Heart left ventricle (tissue), 16 donors: ENCODE measurements at regions not wholly inside any gene's neighbourhood (a gene's known extent, or its start where the extent isn't known, plus 50 kb on each side); places are given as distances from the start of the nearest gene placed in this dataset.
"Not testable (repeated sequence)": the region's sequence is repeated elsewhere in the genome, so short reads cannot be mapped to it uniquely, and the experiment has no call there.

Source experiments
- ATAC-seq, 4 donors: fragments of 200-7000 bp; cut with Tn5 transposase; one replicate each; pipeline ENCODE4 v1.9.1; 2020 to 2022; ENCODE audit warnings: moderate library complexity in 4 of 4, mild to moderate bottlenecking in 3 of 4, moderate number of reproducible peaks in 1 of 4
- DNase-seq, 5 donors: peaks; one replicate each; pipeline ENCODE4 v3.0.0-alpha.2; 2020
- H3K27ac ChIP-seq, 12 donors: fragments of 200-600 bp; sonication (generic) in 4 of 12; one replicate each; pipeline versions ENCODE4 v1.5.0 to v1.8.0; 2016 to 2022; ENCODE audit warnings: mild to moderate bottlenecking in 2 of 12
- H3K27me3 ChIP-seq, 9 donors: fragments of 200-600 bp; sonication (generic) in 2 of 9; one replicate each; pipeline versions ENCODE4 v1.5.1 to v1.8.0; 2016 to 2022; ENCODE audit warnings: mild to moderate bottlenecking in 3 of 9
- H3K36me3 ChIP-seq, 9 donors: fragments of 200-600 bp; sonication (generic) in 2 of 9; one replicate each; pipeline versions ENCODE4 v1.5.0 to v1.8.0; 2018 to 2022; ENCODE audit warnings: mild to moderate bottlenecking in 2 of 9
- H3K4me1 ChIP-seq, 12 donors: fragments of 200-600 bp; sonication (generic) in 4 of 12; one replicate each; pipeline versions ENCODE4 v1.5.0 to v1.8.0; 2016 to 2022; ENCODE audit warnings: mild to moderate bottlenecking in 3 of 12
- H3K4me3 ChIP-seq, 12 donors: fragments of 200-600 bp; sonication (generic) in 4 of 12; one replicate each; pipeline versions ENCODE4 v1.5.0 to v1.8.0; 2017 to 2022; ENCODE audit warnings: mild to moderate bottlenecking in 9 of 12, moderate library complexity in 4 of 12
- H3K9me3 ChIP-seq, 12 donors: fragments of 200-600 bp; sonication (generic) in 4 of 12; one replicate each; pipeline versions ENCODE4 v1.5.0 to v1.8.0; 2016 to 2022; ENCODE audit warnings: mild to moderate bottlenecking in 1 of 12
- POLR2A ChIP-seq, 2 donors: fragments of 450-650 bp; IDR thresholded peaks; one replicate each; pipeline ENCODE4 v1.6.1; 2017; ENCODE audit warnings: antibody characterized with exemption in 2 of 2, mild to moderate bottlenecking in 2 of 2, moderate library complexity in 2 of 2
- WGBS, 4 donors: extraction: QIAGEN DNeasy Blood & Tissue Kit in 2 of 4; methylation state at CpG; one replicate each; pipeline versions ENCODE4 v1.1.5 to v1.1.7; 2013 to 2018; 5-methylcytosine and 5-hydroxymethylcytosine counted together
- intact Hi-C, 10 donors: fragments of 100-400 bp; cut with DNase I; formaldehyde crosslinking; loops; one replicate each; pipeline versions ENCODE4 v1.11.1 to v1.14.2; 2022
- TF ChIP-seq, protein P1 (sequence below), 12 donors: fragments of 200-600 bp; sonication (generic) in 4 of 12; IDR thresholded peaks; one replicate each; pipeline versions ENCODE4 v1.5.0 to v1.8.0; 2018 to 2022; ENCODE audit warnings: antibody characterized with exemption in 12 of 12, mild to moderate bottlenecking in 5 of 12
- donor health status: ischemic (EF 13 %, LVEDD 7.1; RV severe dilation, severe dysfunction).
- donor health status: healthy with polysubstance abuse.
- donor health status: DM: no; HTN: yes; CAD: no.
- donor health status: DM: no; HTN: no; CAD: no.
- donor health status: ischemic (EF 25% LVEDD 6.9; RV normal size, moderate dysfunction).
- donor health status: ischemic (EF 25% LVEDD 5.7; RV mildly dilated, moderate dysfunction).
- donor health status: healthy.
- donor health status: DM: yes; HTN: yes; CAD: no.
- donor health status: ischemic (EF 35%, LVEDD 5.7; RV mildly dilated, moderate dysfunction).
- donor health status: nonischemic (EF 11% LVEDD 7.7; RV severe dilation, severe dysfunction).
- donor health status: DM: yes; HTN: yes; CAD: no.
- donor health status: PGD.
- donor health status: ischemic (EF 29% LVEDD 5.4; RV normal size, mild dysfunction).
- donor health status: nonischemic (EF 23%, LVEDD 6.1; RV moderate dilation, normal function).

DNA sequence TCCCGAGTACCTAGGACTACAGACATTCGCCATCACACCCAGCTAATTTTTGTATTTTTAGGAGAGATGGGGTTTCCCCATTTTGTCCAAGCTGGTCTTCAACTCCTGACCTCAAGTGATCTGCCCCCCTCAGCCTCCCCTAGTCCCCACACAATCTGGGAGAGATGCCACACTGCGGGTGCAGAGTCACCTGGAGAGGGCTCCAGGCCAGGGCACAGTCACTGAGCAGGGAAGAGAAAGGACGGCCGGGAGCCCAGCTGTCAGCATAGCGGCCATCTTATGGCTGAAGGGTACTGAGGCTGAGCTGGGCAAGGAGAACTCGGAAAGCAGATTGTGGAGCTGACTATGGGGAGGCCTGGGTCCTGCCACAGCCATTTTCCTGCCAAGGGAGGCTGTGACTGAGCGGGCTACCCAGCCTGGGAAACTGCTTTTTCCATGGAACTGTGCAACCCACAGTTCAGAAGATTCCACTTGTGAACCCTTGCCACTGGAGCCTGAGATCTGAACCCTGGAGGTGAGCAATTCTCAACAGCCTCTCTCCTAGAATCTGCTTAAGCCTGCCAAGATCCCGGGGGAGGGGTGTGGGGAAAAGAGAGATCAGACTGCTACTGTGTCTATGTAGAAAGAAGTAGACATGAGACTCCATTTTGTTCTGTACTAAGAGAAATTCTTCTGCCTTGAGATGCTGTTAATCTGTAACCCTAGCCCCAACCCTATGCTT lies 109.2 kb downstream of the ZNF486 start:
- ATAC-seq (no peak), DNase-seq (no peak)
- 71 to 85% (median 80%) methylated on average over 9 of the region's 9 CpGs for WGBS, 4 donors
- H3K9me3 ChIP-seq: no peaks in the 10 kb centered on the region
- peaks cover 0 to 8% (median 0%) of the 10 kb centered on the region in 12 donors for H3K4me1 ChIP-seq
- no peaks in the 10 kb centered on the region for H3K27me3 ChIP-seq
- intact Hi-C loops: loop anchor here in 1 of 10 donors (10.0 kb wide), 1 partner anchor 741 kb away; the partner anchor contains the start of gene CILP2
- H3K27ac ChIP-seq: no peak overlapping the region
- no peak overlapping the region for H3K4me3 ChIP-seq
- H3K36me3 ChIP-seq: no peaks in the 10 kb centered on the region
- no peak for TF ChIP-seq POLR2A (IDR thresholded peaks at IDR 0.05)
- TF ChIP-seq, protein P1, sequence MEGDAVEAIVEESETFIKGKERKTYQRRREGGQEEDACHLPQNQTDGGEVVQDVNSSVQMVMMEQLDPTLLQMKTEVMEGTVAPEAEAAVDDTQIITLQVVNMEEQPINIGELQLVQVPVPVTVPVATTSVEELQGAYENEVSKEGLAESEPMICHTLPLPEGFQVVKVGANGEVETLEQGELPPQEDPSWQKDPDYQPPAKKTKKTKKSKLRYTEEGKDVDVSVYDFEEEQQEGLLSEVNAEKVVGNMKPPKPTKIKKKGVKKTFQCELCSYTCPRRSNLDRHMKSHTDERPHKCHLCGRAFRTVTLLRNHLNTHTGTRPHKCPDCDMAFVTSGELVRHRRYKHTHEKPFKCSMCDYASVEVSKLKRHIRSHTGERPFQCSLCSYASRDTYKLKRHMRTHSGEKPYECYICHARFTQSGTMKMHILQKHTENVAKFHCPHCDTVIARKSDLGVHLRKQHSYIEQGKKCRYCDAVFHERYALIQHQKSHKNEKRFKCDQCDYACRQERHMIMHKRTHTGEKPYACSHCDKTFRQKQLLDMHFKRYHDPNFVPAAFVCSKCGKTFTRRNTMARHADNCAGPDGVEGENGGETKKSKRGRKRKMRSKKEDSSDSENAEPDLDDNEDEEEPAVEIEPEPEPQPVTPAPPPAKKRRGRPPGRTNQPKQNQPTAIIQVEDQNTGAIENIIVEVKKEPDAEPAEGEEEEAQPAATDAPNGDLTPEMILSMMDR (IDR thresholded peaks at IDR 0.05): no peak

DNA sequence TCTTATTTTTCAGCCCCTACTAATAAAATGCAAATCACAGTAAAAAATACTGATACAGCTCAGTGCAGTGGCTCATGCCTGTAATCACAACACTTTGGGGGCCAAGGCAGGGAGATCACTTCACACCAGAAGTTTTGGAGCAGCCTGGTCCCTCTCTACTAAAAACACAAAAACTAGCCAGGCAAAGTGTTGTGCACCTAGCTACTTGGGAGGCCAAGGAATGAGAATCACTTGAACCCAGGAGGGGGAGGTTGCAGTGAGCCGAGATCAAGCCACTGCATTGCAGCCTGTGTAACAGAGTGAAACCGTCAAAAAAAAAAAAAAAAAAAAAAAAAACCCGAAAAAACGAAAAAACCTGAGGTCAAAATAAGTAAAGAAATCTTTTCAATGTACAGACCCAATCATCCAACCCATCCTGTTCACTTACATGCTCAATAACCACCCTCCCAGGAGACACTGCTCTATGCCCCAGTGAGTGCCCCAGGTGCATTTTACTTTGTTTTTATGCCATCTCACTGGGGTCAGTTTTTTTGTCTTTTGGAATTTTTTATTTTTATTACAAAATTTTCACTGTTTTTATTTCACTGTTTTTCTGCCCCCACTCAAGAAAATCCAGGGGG lies 107.0 kb downstream of the ZNF486 start:
- Histone ChIP-seq H3K27me3 (peaks cover 0 to 3% (median 0%) of the 10 kb centered on the region in 9 donors), H3K9me3 (no peaks in the 10 kb centered on the region), H3K36me3 (no peaks in the 10 kb centered on the region), H3K27ac (no peak overlapping the region), H3K4me1 (peaks cover 0 to 8% (median 0%) of the 10 kb centered on the region in 12 donors), H3K4me3 (no peak overlapping the region)
- ATAC-seq: no peak
- TF ChIP-seq POLR2A (IDR thresholded peaks at IDR 0.05): no peak
- TF ChIP-seq, protein P1 (IDR thresholded peaks at IDR 0.05): no peak
- WGBS, 4 donors: 58 to 68% (median 63%) methylated on average over 4 of the region's 4 CpGs
- no peak for DNase-seq
- intact Hi-C loops: loop anchor here in 1 of 10 donors (10.0 kb wide), 1 partner anchor 739 kb away; the partner anchor contains the start of gene CILP2

DNA sequence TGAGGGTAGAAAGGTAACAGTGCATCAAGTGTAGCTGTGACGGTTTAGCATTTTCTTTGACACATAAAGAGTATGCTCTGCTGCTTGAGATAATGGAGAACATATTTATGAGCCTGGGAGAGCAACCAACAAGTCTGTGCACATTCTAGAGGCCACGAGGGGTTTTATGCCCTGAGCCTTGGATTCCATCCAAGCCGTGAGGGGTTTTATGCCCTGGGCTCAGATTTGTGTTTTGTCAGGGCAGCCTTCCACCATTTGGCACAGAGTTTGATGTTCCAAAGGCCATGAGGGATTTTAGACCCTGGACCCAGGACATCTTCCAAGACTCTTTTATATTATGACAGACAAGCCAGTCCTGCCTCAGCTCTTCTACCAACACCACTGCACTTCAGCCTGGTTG lies 106.4 kb downstream of the ZNF486 start:
- Histone ChIP-seq H3K27ac (no peak overlapping the region), H3K27me3 (peaks cover 0 to 3% (median 0%) of the 10 kb centered on the region in 9 donors), H3K9me3 (no peaks in the 10 kb centered on the region), H3K4me3 (no peak overlapping the region), H3K36me3 (no peaks in the 10 kb centered on the region), H3K4me1 (peaks cover 0 to 6% (median 0%) of the 10 kb centered on the region in 12 donors)
- DNase-seq (no peak), ATAC-seq (no peak)
- TF ChIP-seq, protein P1 (IDR thresholded peaks at IDR 0.05): no peak
- no peak for TF ChIP-seq POLR2A (IDR thresholded peaks at IDR 0.05)
- 48 to 76% (median 58%) methylated on average over 3 of the region's 3 CpGs for WGBS, 4 donors
- intact Hi-C loops: loop anchor here in 1 of 10 donors (10.0 kb wide), 1 partner anchor 739 kb away; the partner anchor contains the start of gene CILP2

DNA sequence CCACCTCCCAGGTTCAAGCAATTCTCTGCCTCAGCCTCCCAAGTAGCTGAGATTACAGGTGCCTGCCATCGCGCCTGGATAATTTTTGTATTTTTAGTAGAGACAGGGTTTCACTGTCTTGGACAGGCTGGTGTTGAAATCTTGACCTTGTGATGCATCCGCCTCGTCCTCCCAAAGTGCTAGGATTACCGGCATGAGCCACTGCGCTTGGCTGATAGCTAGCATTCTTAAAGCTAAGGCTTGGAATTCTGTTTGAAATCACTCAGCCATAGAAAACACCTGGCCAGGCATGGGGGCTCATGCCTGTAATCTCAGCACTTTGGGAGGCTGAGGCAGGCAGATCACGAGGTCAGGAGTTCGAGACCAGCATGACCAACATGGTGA lies 105.6 kb downstream of the ZNF486 start:
- H3K4me1 ChIP-seq, H3K27ac ChIP-seq, H3K27me3 ChIP-seq, H3K4me3 ChIP-seq, ATAC-seq, H3K9me3 ChIP-seq, H3K36me3 ChIP-seq, DNase-seq: not testable (repeated sequence)
- intact Hi-C loops: loop anchor here in 1 of 10 donors (10.0 kb wide), 1 partner anchor 738 kb away; the partner anchor contains the start of gene CILP2
- WGBS, 4 donors: 81 to 88% (median 83%) methylated on average over 8 of the region's 8 CpGs

DNA sequence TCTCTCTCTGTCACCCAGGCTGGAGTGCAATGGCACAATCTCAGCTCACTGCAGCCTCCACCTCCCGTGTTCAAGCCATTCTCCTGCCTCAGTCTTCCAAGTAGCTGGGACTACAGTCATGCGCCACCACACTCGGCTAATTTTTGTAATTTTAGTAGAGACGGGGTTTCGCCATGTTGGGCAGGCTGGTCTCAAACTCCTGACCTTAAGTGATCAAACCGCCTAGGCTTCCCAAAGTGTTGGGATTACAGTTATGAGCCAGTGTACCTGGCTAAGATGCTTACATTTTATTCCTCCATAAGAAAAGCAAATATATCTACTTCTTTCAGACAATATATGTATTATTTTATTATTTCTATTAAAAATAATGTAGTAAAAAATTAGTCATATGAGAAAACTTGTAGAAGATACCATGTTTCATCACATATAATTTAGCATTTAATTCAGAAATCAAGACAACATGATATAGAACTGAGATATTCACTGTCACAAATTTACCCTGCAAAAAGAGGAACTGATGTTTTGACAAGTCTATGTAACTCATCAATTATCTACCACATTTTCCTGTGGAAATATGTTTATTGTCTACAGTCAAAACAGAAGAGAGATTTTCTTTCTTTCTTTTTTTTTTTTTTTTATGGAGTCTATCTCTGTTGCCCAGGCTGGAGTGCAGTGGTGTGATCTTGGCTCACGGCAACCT lies 105.1 kb downstream of the ZNF486 start:
- DNase-seq, H3K27me3 ChIP-seq, H3K4me3 ChIP-seq, ATAC-seq, H3K36me3 ChIP-seq, H3K4me1 ChIP-seq, H3K27ac ChIP-seq, H3K9me3 ChIP-seq: not testable (repeated sequence)
- intact Hi-C loops: loop anchor here in 1 of 10 donors (10.0 kb wide), 1 partner anchor 737 kb away; the partner anchor contains the start of gene CILP2
- 74 to 93% (median 86%) methylated on average over 7 of the region's 7 CpGs for WGBS, 4 donors
